Body of pancreas (tissue), 4 donors: ENCODE measurements at regions not wholly inside any gene's neighbourhood (a gene's known extent, or its start where the extent isn't known, plus 50 kb on each side); places are given as distances from the start of the nearest gene placed in this dataset.

ENCODE experiments used
- POLR2A ChIP-seq, 3 donors: fragments of 450-650 bp; IDR thresholded peaks; one replicate each; pipeline ENCODE4 v1.6.1; 2016; ENCODE audit warnings: antibody characterized with exemption in 3 of 3, mild to moderate bottlenecking in 2 of 3
- TF ChIP-seq, protein P1 (sequence below), 7 experiments: fragments of 450-650 bp in 4 of 7; fragments of 200-600 bp in 3 of 7; sonication (generic) in 3 of 7; IDR thresholded peaks; one replicate each; pipeline ENCODE4 v1.5.1; 2016 to 2019; ENCODE audit warnings: antibody characterized with exemption in 7 of 7

DNA sequence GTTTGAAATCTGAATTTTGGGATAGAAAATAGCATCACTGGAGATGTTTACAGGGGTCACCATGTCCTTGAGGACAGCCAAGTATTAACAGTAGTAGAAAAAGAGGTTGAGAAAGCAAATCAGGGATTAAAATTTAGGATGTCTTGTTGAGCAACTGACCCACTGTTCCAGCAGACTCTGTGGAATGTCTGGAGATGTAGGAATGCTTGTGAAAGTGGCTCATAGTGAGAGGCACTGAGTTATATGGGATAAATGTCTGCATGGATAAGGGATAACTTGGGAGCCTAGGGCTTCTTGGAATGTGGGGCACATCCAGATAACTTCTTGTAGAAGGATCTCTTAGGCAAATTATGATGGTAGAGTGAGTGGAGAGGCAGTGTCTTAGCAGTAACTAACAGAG, 495.0 kb downstream of the TMX3 start:
- TF ChIP-seq, protein P1, sequence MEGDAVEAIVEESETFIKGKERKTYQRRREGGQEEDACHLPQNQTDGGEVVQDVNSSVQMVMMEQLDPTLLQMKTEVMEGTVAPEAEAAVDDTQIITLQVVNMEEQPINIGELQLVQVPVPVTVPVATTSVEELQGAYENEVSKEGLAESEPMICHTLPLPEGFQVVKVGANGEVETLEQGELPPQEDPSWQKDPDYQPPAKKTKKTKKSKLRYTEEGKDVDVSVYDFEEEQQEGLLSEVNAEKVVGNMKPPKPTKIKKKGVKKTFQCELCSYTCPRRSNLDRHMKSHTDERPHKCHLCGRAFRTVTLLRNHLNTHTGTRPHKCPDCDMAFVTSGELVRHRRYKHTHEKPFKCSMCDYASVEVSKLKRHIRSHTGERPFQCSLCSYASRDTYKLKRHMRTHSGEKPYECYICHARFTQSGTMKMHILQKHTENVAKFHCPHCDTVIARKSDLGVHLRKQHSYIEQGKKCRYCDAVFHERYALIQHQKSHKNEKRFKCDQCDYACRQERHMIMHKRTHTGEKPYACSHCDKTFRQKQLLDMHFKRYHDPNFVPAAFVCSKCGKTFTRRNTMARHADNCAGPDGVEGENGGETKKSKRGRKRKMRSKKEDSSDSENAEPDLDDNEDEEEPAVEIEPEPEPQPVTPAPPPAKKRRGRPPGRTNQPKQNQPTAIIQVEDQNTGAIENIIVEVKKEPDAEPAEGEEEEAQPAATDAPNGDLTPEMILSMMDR (IDR thresholded peaks at IDR 0.05) = no peak
- no peak for TF ChIP-seq POLR2A (IDR thresholded peaks at IDR 0.05)
